Mammary epithelial cell (primary cell): ENCODE measurements at regions not wholly inside any gene's neighbourhood (a gene's known extent, or its start where the extent isn't known, plus 50 kb on each side); places are given as distances from the start of the nearest gene placed in this dataset.

Experiments
- EZH2 ChIP-seq: IDR thresholded peaks from 2 replicates; pipeline ENCODE4 v1.6.1; 2012; ENCODE audit warnings: low read length, inconsistent platforms, borderline replicate concordance
- TF ChIP-seq, protein P1 (sequence below), 2 donors: IDR thresholded peaks in 1 of 2; conservative IDR thresholded peaks in 1 of 2; 2 replicates each; pipeline ENCODE4 v1.5.1; 2011 to 2012; ENCODE audit warnings: inconsistent platforms in 2 of 2, low read length in 2 of 2, mild to moderate bottlenecking in 2 of 2, control low read depth in 1 of 2, low read depth in 1 of 2; ENCODE audit not compliant: insufficient read depth in 1 of 2; ENCODE audit errors: extremely low read depth in 1 of 2

GRCh38 chr20:24166412-24166811 lies 177.8 kb upstream of the GGTLC1 start:
- TF ChIP-seq EZH2 = no peak
- TF ChIP-seq, protein P1, sequence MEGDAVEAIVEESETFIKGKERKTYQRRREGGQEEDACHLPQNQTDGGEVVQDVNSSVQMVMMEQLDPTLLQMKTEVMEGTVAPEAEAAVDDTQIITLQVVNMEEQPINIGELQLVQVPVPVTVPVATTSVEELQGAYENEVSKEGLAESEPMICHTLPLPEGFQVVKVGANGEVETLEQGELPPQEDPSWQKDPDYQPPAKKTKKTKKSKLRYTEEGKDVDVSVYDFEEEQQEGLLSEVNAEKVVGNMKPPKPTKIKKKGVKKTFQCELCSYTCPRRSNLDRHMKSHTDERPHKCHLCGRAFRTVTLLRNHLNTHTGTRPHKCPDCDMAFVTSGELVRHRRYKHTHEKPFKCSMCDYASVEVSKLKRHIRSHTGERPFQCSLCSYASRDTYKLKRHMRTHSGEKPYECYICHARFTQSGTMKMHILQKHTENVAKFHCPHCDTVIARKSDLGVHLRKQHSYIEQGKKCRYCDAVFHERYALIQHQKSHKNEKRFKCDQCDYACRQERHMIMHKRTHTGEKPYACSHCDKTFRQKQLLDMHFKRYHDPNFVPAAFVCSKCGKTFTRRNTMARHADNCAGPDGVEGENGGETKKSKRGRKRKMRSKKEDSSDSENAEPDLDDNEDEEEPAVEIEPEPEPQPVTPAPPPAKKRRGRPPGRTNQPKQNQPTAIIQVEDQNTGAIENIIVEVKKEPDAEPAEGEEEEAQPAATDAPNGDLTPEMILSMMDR (conservative IDR thresholded peaks at IDR 0.05 in 1 of 2, IDR thresholded peaks at IDR 0.05 in 1 of 2; ENCODE audit: extremely low read depth in 1 of 2, insufficient read depth in 1 of 2, low read depth in 1 of 2, low read length in 2 of 2) = no peak
